ENCODE measurements at regions not wholly inside any gene's neighbourhood (a gene's known extent, or its start where the extent isn't known, plus 50 kb on each side); places are given as distances from the start of the nearest gene placed in this dataset.

- Histone ChIP-seq H3K9ac (ENCODE audit: low read depth in 1 of 2, low read length in 2 of 2) (no peak overlapping the region), H3K36me3 (ENCODE audit: control insufficient read depth in 4 of 4, insufficient read depth in 3 of 4, low read depth in 1 of 4, low read length in 3 of 4) (no peaks in the 10 kb centered on the region), H3K27ac (ENCODE audit: low read depth in 1 of 2, low read length in 2 of 2) (no peak overlapping the region), H3K4me1 (ENCODE audit: control insufficient read depth in 4 of 4, insufficient read depth in 4 of 4, low read length in 3 of 4) (no peaks in the 10 kb centered on the region), H3K27me3 (ENCODE audit: control insufficient read depth in 4 of 4, insufficient read depth in 4 of 4, low read length in 3 of 4) (no peaks in the 10 kb centered on the region), H3K4me3 (ENCODE audit: low read depth in 1 of 3, low read length in 3 of 3) (no peak overlapping the region), H3K9me3 (ENCODE audit: control insufficient read depth in 4 of 4, low read length in 3 of 4) (no peaks in the 10 kb centered on the region)
- DNase-seq (ENCODE audit: low spot score): no peak
- TF ChIP-seq FOXA1 (IDR thresholded peaks at IDR 0.05) (no peak), SP1 (IDR thresholded peaks at IDR 0.05) (no peak), REST (IDR thresholded peaks at IDR 0.05) (no peak), HNF4G (IDR thresholded peaks at IDR 0.05) (no peak), CTCF (IDR thresholded peaks at IDR 0.05; ENCODE audit: low read depth, low read length, missing input control) (no peak), RXRA (IDR thresholded peaks at IDR 0.05) (no peak), GABPA (IDR thresholded peaks at IDR 0.05 in 1 of 2, conservative IDR thresholded peaks at IDR 0.05 in 1 of 2) (no peak), JUND (IDR thresholded peaks at IDR 0.05) (no peak), EGR1 (IDR thresholded peaks at IDR 0.05; ENCODE audit: low read depth in 2 of 2) (no peak), MAX (IDR thresholded peaks at IDR 0.05) (no peak), RAD21 (IDR thresholded peaks at IDR 0.05) (no peak), NR2F2 (IDR thresholded peaks at IDR 0.05) (no peak), TAF1 (conservative IDR thresholded peaks at IDR 0.05) (no peak), ATF3 (IDR thresholded peaks at IDR 0.05) (no peak), HNF4A (conservative IDR thresholded peaks at IDR 0.05) (no peak), FOXA2 (IDR thresholded peaks at IDR 0.05) (no peak), YY1 (IDR thresholded peaks at IDR 0.05) (no peak)
- TF ChIP-seq, protein P1, sequence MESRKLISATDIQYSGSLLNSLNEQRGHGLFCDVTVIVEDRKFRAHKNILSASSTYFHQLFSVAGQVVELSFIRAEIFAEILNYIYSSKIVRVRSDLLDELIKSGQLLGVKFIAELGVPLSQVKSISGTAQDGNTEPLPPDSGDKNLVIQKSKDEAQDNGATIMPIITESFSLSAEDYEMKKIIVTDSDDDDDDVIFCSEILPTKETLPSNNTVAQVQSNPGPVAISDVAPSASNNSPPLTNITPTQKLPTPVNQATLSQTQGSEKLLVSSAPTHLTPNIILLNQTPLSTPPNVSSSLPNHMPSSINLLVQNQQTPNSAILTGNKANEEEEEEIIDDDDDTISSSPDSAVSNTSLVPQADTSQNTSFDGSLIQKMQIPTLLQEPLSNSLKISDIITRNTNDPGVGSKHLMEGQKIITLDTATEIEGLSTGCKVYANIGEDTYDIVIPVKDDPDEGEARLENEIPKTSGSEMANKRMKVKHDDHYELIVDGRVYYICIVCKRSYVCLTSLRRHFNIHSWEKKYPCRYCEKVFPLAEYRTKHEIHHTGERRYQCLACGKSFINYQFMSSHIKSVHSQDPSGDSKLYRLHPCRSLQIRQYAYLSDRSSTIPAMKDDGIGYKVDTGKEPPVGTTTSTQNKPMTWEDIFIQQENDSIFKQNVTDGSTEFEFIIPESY (IDR thresholded peaks at IDR 0.05): no peak
- 90% methylated on average over 3 of the region's 3 CpGs for WGBS
Measured at GRCh38 chr3:70580021-70580420, 267.6 kb upstream of the MDFIC2 start.

All from liver (tissue), 8 donors.